H1 (cell line): ENCODE measurements at regions not wholly inside any gene's neighbourhood (a gene's known extent, or its start where the extent isn't known, plus 50 kb on each side); places are given as distances from the start of the nearest gene placed in this dataset.

ENCODE experiments used
- CTCF ChIA-PET: fragments of 300-600 bp; sonication (Branson Sonifier 250); formaldehyde crosslinking; loops from one replicate; lab custom pipeline; 2021; ENCODE audit not compliant: partially characterized antibody; lab: Charles Lee
- POLR2A ChIA-PET: fragments of 300-600 bp; sonication (Branson Sonifier 250); formaldehyde crosslinking; loops from one replicate; lab custom pipeline; 2021; ENCODE audit warnings: inconsistent platforms; ENCODE audit not compliant: partially characterized antibody; lab: Charles Lee
- DNase-seq, 2 experiments: peaks; one replicate each; pipeline versions ENCODE4 v3.0.0 to v3.0.0-alpha.2; 2010 to 2022; ENCODE audit warnings: low spot score in 2 of 2, low read depth in 1 of 2, mixed read lengths in 1 of 2
- FAIRE-seq: peaks from 2 replicates; lab custom pipeline; 2011; peaks lifted over from hg19 to GRCh38; lab: Jason Lieb, UNC
- H2AFZ ChIP-seq: 2 replicates; pipeline ENCODE4 v1.8.1; 2012; ENCODE audit warnings: low read length, inconsistent platforms
- H2AK5ac ChIP-seq: 2 replicates; pipeline ENCODE4 v1.6.1; 2013; ENCODE audit warnings: low read depth, low read length
- H2BK120ac ChIP-seq: replicated peaks from 2 replicates; pipeline ENCODE3; 2013; ENCODE audit warnings: low read depth, low read length, inconsistent platforms
- H2BK12ac ChIP-seq: 2 replicates; pipeline ENCODE4 v1.6.1; 2013; ENCODE audit warnings: low read depth, low read length
- H2BK15ac ChIP-seq: 2 replicates; pipeline ENCODE4 v1.6.1; 2013; ENCODE audit warnings: low read length
- H2BK20ac ChIP-seq: 2 replicates; pipeline ENCODE4 v1.6.1; 2013; ENCODE audit warnings: low read length
- H2BK5ac ChIP-seq: 2 replicates; pipeline ENCODE4 v1.6.1; 2013; ENCODE audit warnings: low read depth, low read length
- H3K14ac ChIP-seq: 2 replicates; pipeline ENCODE4 v1.6.1; 2013; ENCODE audit warnings: inconsistent platforms; ENCODE audit not compliant: insufficient read length
- H3K18ac ChIP-seq: 2 replicates; pipeline ENCODE4 v1.6.1; 2013; ENCODE audit warnings: low read length; ENCODE audit errors: extremely low read depth
- H3K23ac ChIP-seq: 2 replicates; pipeline ENCODE4 v1.6.1; 2013; ENCODE audit warnings: inconsistent platforms; ENCODE audit not compliant: insufficient read length
- H3K23me2 ChIP-seq: 2 replicates; pipeline ENCODE4 v1.6.1; 2013; ENCODE audit warnings: low read depth, low read length
- H3K27ac ChIP-seq: 2 replicates; pipeline ENCODE4 v1.6.1; 2011; ENCODE audit warnings: low read depth, low read length, inconsistent platforms
- H3K27me3 ChIP-seq, 4 experiments: replicated peaks in 1 of 4; 1 replicate in 1 of 4; 2 replicates in 3 of 4; pipeline versions ENCODE4 v1.6.1 to v1.8.1; 2011 to 2013; ENCODE audit warnings: low read length in 3 of 4, mild to moderate bottlenecking in 3 of 4, inconsistent platforms in 2 of 4, mixed read lengths in 2 of 4, moderate library complexity in 1 of 4; ENCODE audit not compliant: control insufficient read depth in 3 of 4, insufficient read depth in 3 of 4; ENCODE audit errors: extremely low read depth in 1 of 4
- H3K36me3 ChIP-seq, 4 experiments: 2 replicates each; pipeline versions ENCODE4 v1.6.1 to v1.8.1; 2011 to 2013; ENCODE audit warnings: mild to moderate bottlenecking in 4 of 4, low read length in 3 of 4, moderate library complexity in 2 of 4, control low read depth in 1 of 4, inconsistent platforms in 1 of 4; ENCODE audit not compliant: insufficient read depth in 4 of 4, control insufficient read depth in 2 of 4
- H3K4ac ChIP-seq: replicated peaks from 2 replicates; pipeline ENCODE3; 2013; ENCODE audit warnings: low read length, low read depth, mixed read lengths, inconsistent platforms; ENCODE audit not compliant: insufficient read length
- H3K4me1 ChIP-seq, 4 experiments: replicated peaks in 1 of 4; 1 replicate in 1 of 4; 2 replicates in 3 of 4; pipeline versions ENCODE4 v1.6.1 to v1.8.1; 2011 to 2013; ENCODE audit warnings: low read length in 3 of 4, inconsistent platforms in 2 of 4, mixed read lengths in 1 of 4; ENCODE audit not compliant: insufficient read depth in 4 of 4, control insufficient read depth in 3 of 4
- H3K4me2 ChIP-seq, 2 experiments: 2 replicates each; pipeline versions ENCODE4 v1.6.1 to v1.8.1; 2011 to 2013; ENCODE audit warnings: low read depth in 2 of 2, low read length in 2 of 2, control low read depth in 1 of 2, inconsistent platforms in 1 of 2, mild to moderate bottlenecking in 1 of 2; ENCODE audit not compliant: insufficient read depth in 1 of 2
- H3K4me3 ChIP-seq, 4 experiments: fragments of 200-600, 300-600 bp in 1 of 4; sonication (generic), shearing (Covaris generic), sonication (Bioruptor Twin) in 1 of 4; 2 replicates each; pipeline versions ENCODE4 v1.5.1 to v1.8.1; 2011 to 2016; ENCODE audit warnings: low read length in 4 of 4, low read depth in 3 of 4, control low read depth in 2 of 4, inconsistent platforms in 2 of 4, mild to moderate bottlenecking in 2 of 4, mixed read lengths in 1 of 4, moderate library complexity in 1 of 4; ENCODE audit not compliant: insufficient read depth in 2 of 4; ENCODE audit errors: extremely low read depth in 1 of 4
- H3K56ac ChIP-seq: replicated peaks from 2 replicates; pipeline ENCODE3; 2013; ENCODE audit warnings: low read depth, mild to moderate bottlenecking, mixed read lengths, low read length, inconsistent platforms; ENCODE audit not compliant: insufficient read length
- H3K79me1 ChIP-seq: 2 replicates; pipeline ENCODE4 v1.6.1; 2013; ENCODE audit warnings: low read depth, low read length, control low read depth
- H3K79me2 ChIP-seq, 2 experiments: 2 replicates each; pipeline versions ENCODE4 v1.6.1 to v1.8.1; 2012 to 2013; ENCODE audit warnings: low read length in 2 of 2, mild to moderate bottlenecking in 2 of 2, inconsistent platforms in 1 of 2; ENCODE audit not compliant: insufficient read depth in 2 of 2, control insufficient read depth in 1 of 2
- H3K9ac ChIP-seq, 4 experiments: replicated peaks in 1 of 4; 1 replicate in 1 of 4; 2 replicates in 3 of 4; pipeline versions ENCODE4 v1.6.1 to v1.8.1; 2011 to 2013; ENCODE audit warnings: low read depth in 3 of 4, low read length in 3 of 4, control low read depth in 2 of 4, mild to moderate bottlenecking in 2 of 4, moderate library complexity in 2 of 4, inconsistent platforms in 1 of 4; ENCODE audit errors: extremely low read depth in 1 of 4
- H3K9me3 ChIP-seq, 2 experiments: 2 replicates each; pipeline versions ENCODE4 v1.6.1 to v1.8.1; 2012 to 2013; ENCODE audit warnings: mild to moderate bottlenecking in 2 of 2, moderate library complexity in 2 of 2, control low read depth in 1 of 2, inconsistent platforms in 1 of 2, low read depth in 1 of 2, low read length in 1 of 2, mixed read lengths in 1 of 2; ENCODE audit not compliant: insufficient read depth in 2 of 2
- H4K20me1 ChIP-seq, 2 experiments: replicated peaks in 1 of 2; 2 replicates each; pipeline versions ENCODE3 to v1.8.1; 2011 to 2013; ENCODE audit warnings: inconsistent platforms in 2 of 2, low read length in 2 of 2, mild to moderate bottlenecking in 1 of 2; ENCODE audit not compliant: insufficient read depth in 2 of 2, control insufficient read depth in 1 of 2
- H4K5ac ChIP-seq: 2 replicates; pipeline ENCODE4 v1.6.1; 2013; ENCODE audit warnings: low read length, low read depth, mixed read lengths, inconsistent platforms; ENCODE audit not compliant: insufficient read length
- H4K8ac ChIP-seq: 2 replicates; pipeline ENCODE4 v1.8.0; 2013; ENCODE audit warnings: mild to moderate bottlenecking, moderate library complexity, low read length, inconsistent platforms; ENCODE audit not compliant: insufficient read depth; ENCODE audit errors: extremely low read depth
- H4K91ac ChIP-seq: replicated peaks from 2 replicates; pipeline ENCODE3; 2013; ENCODE audit warnings: low read length, mixed read lengths, inconsistent platforms; ENCODE audit not compliant: insufficient read length
- ASH2L ChIP-seq: fragments of 200-600, 300-600 bp; sonication (generic); IDR thresholded peaks from one replicate; pipeline ENCODE4 v1.7.1; 2017; ENCODE audit warnings: low read length
- BACH1 ChIP-seq: IDR thresholded peaks from 2 replicates; pipeline ENCODE4 v1.6.1; 2012; ENCODE audit warnings: low read length, improper control_type of control experiment
- BRCA1 ChIP-seq: IDR thresholded peaks from 2 replicates; pipeline ENCODE4 v1.6.1; 2012; ENCODE audit warnings: low read depth, low read length, improper control_type of control experiment
- E2F6 ChIP-seq: IDR thresholded peaks from 2 replicates; pipeline ENCODE4 v1.6.1; 2012; ENCODE audit warnings: inconsistent platforms
- MAFK ChIP-seq: IDR thresholded peaks from 2 replicates; pipeline ENCODE4 v1.6.1; 2012; ENCODE audit warnings: low read depth, mild to moderate bottlenecking, improper control_type of control experiment, low read length
- NRF1 ChIP-seq: IDR thresholded peaks from 2 replicates; pipeline ENCODE4 v1.6.1; 2011; ENCODE audit warnings: mild to moderate bottlenecking, low read depth, low read length, improper control_type of control experiment
- POLR2A ChIP-seq, 2 experiments: IDR thresholded peaks; 1 replicate in 1 of 2; 2 replicates in 1 of 2; pipeline ENCODE4 v1.6.1; 2011; ENCODE audit warnings: low read depth in 2 of 2, low read length in 2 of 2, mild to moderate bottlenecking in 2 of 2; ENCODE audit errors: control extremely low read depth in 1 of 2
- SP1 ChIP-seq: IDR thresholded peaks from 2 replicates; pipeline ENCODE4 v1.6.1; 2011; ENCODE audit warnings: low read depth, low read length
- SP4 ChIP-seq: IDR thresholded peaks from 2 replicates; pipeline ENCODE4 v1.6.1; 2012; ENCODE audit warnings: low read length, inconsistent platforms
- USF2 ChIP-seq: IDR thresholded peaks from 2 replicates; pipeline ENCODE4 v1.6.1; 2011; ENCODE audit warnings: low read length, improper control_type of control experiment
- YY1 ChIP-seq: IDR thresholded peaks from 2 replicates; pipeline ENCODE4 v1.6.1; 2011; ENCODE audit warnings: low read depth, mild to moderate bottlenecking, low read length
- WGBS, 2 experiments: shearing (Covaris generic) in 1 of 2; methylation state at CpG; one replicate each; pipeline versions ENCODE4 v1.1.6 to v1.1.7; 2013 to 2015; ENCODE audit warnings: low lambda C conversion rate in 2 of 2, mixed read lengths in 2 of 2, inconsistent platforms in 1 of 2, low coverage in 1 of 2, missing lambda C conversion rate in 1 of 2; ENCODE audit not compliant: insufficient replicate concordance in 2 of 2, insufficient coverage in 1 of 2, insufficient read length in 1 of 2; ENCODE audit errors: extremely low coverage in 1 of 2, missing lambda C conversion rate in 1 of 2; 5-methylcytosine and 5-hydroxymethylcytosine counted together

DNA sequence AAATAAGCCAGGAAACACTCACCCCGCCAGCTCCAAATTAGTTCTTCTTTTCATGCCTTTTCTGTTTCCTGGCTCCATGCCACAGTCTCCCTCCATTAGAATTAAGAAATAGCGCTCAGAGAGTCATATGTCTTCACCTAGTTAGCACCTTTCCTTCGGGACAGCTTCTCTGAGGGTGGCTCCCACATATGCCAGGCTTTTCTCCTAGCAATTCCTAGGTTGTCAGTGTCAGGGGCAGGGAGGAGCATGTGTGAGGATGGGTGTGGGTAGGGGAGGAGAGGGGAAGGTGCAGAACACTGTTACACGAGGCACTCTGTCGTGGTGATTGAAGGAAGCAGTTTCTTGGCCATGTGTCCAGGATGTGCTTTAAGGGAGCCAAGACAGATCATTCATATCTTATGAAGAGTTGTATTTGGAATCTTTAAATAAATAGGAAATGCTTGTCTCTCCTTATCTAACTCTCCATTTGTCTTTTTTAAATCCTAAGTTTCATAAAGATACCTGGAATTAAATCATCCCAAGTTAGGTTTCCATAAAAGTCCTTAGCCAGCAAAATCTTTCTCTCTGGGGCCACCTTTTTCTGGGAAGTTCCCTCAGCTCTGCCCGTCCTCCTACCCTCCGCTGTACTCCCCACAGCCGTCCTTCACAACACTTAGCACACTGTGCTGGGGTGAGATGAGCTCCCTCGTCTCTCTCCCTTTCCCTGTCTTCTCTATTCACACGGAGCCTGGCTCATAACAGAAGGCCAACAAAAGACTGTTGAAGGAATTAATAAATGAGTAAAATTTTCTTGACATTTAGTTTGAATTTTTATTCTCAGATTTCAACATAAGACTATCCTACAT lies 361.0 kb downstream of the CD83 start:
- Histone ChIP-seq H3K23me2 (no peaks in the 10 kb centered on the region), H3K4me1 (peaks cover 0 to 2% (median 0%) of the 10 kb centered on the region in 4 experiments; a peak in 2 of 7 replicates), H3K9me3 (peaks cover 7 to 11% of the 10 kb centered on the region in 2 experiments; a peak in 3 of 4 replicates), H3K9ac (no peak overlapping the region), H3K79me1 (no peaks in the 10 kb centered on the region; the same call in 1 of the 2 replicates), H4K8ac (no peak overlapping the region), H3K14ac (no peak overlapping the region), H3K4me2 (no peak overlapping the region), H3K56ac (no peak overlapping the region), H3K36me3 (peaks cover 0 to 6% (median 0%) of the 10 kb centered on the region in 4 experiments; a peak in 1 of 8 replicates), H3K79me2 (no peaks in the 10 kb centered on the region), H3K27ac (no peak overlapping the region), H2BK15ac (no peak overlapping the region), H3K4ac (no peak overlapping the region)
- CTCF ChIA-PET, result interaction anchor here (1.0 to 1.1 kb wide), 2 partner anchors 9 to 40 kb away, joined by 3 read pairs; no protein-coding TSS in a partner anchor
- FAIRE-seq, result no peak
- no peak for TF ChIP-seq BRCA1
- no peak for TF ChIP-seq MAFK
- no peak for TF ChIP-seq NRF1
- no peak for TF ChIP-seq POLR2A (IDR thresholded peaks at IDR 0.05; ENCODE audit: control extremely low read depth in 1 of 2, low read depth in 2 of 2, low read length in 2 of 2)
- TF ChIP-seq E2F6, result no peak
- no peak for TF ChIP-seq SP4
- no peak for TF ChIP-seq ASH2L
- TF ChIP-seq SP1, result no peak
- TF ChIP-seq USF2, result no peak
- TF ChIP-seq YY1, result no peak
- no peak for TF ChIP-seq BACH1
- TF ChIP-seq, all 59 proteins: peak for 0
- Histone ChIP-seq H2AK5ac (no peak overlapping the region), H3K23ac (no peak overlapping the region), H2BK20ac (no peak overlapping the region), H4K5ac (no peak overlapping the region), H2BK12ac (no peak overlapping the region), H2BK120ac (no peak overlapping the region), H3K4me3 (no peak overlapping the region), H3K27me3 (no peaks in the 10 kb centered on the region), H2AFZ (no peak overlapping the region), H2BK5ac (no peak overlapping the region), H3K18ac (no peak overlapping the region), H4K20me1 (no peaks in the 10 kb centered on the region), H4K91ac (no peak overlapping the region)
- POLR2A ChIA-PET, result interaction anchor here (0.6 kb wide), 1 partner anchor 81 kb away, joined by 3 read pairs; no protein-coding TSS in a partner anchor
- DNase-seq, result no peak
- WGBS, 2 experiments, result 86% methylated on average over 10 of the region's 10 CpGs; no CpG with 5 or more reads in 1 of the 2 experiments
